ENCODE measurements at regions not wholly inside any gene's neighbourhood (a gene's known extent, or its start where the extent isn't known, plus 50 kb on each side); places are given as distances from the start of the nearest gene placed in this dataset.

DNA sequence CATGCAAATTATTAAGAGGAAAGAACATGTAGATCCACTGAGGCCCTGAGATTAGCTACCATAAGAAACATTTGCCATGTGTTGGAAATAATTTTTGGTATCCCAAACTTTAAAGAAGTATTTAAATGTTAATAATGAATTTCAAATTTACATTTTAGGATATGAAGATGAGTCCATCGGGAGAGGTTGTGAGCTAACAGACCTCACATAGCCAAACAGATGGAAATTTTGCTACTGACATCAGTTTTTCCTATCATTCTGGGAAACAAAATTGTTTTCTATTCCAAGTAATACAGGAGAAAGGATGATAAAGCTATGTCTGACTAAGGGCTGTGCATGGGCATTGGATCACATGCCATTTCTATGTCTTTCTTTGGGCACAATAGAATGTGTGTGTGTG, 809.6 kb downstream of the TENT5A start:
- Histone ChIP-seq H3K27me3 (no peaks in the 10 kb centered on the region), H3K4me1 (no peaks in the 10 kb centered on the region), H3K27ac (no peak overlapping the region), H3K36me3 (no peaks in the 10 kb centered on the region), H3K4me3 (no peak overlapping the region), H3K9me3 (no peaks in the 10 kb centered on the region)
- 83 to 93% (median 91%) methylated on average over 1 of the region's 1 CpG for WGBS, 5 donors
- no peak for DNase-seq
- intact Hi-C loops (cut with DNase I; ENCODE audit: low total_unique reads): no loop called here
- TF ChIP-seq EP300 (IDR thresholded peaks at IDR 0.05) (no peak), POLR2AphosphoS5 (IDR thresholded peaks at IDR 0.05) (no peak), POLR2A (IDR thresholded peaks at IDR 0.05) (no peak)
- TF ChIP-seq, protein P1, sequence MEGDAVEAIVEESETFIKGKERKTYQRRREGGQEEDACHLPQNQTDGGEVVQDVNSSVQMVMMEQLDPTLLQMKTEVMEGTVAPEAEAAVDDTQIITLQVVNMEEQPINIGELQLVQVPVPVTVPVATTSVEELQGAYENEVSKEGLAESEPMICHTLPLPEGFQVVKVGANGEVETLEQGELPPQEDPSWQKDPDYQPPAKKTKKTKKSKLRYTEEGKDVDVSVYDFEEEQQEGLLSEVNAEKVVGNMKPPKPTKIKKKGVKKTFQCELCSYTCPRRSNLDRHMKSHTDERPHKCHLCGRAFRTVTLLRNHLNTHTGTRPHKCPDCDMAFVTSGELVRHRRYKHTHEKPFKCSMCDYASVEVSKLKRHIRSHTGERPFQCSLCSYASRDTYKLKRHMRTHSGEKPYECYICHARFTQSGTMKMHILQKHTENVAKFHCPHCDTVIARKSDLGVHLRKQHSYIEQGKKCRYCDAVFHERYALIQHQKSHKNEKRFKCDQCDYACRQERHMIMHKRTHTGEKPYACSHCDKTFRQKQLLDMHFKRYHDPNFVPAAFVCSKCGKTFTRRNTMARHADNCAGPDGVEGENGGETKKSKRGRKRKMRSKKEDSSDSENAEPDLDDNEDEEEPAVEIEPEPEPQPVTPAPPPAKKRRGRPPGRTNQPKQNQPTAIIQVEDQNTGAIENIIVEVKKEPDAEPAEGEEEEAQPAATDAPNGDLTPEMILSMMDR (IDR thresholded peaks at IDR 0.05): no peak

DNA sequence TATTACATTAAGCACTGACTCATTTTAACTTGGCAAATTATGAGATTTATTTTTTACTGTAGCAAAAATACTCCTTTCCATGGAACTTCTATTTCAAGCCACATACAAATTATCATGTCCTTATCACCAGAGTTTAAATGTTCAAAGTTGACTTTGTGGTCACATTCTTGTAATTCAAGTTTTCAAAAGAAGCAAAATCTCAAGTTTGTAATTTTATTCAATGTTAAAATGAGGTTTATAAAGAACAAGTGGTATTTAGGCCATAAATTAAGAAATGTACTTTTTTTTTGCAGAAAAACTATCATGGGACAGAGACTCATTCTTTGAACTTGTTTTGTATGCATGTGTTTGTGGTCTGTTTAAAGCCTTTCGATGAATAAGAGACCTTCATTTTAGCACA, 811.5 kb downstream of the TENT5A start:
- Histone ChIP-seq H3K4me3 (no peak overlapping the region), H3K27me3 (no peaks in the 10 kb centered on the region), H3K9me3 (peaks cover 0 to 10% (median 4%) of the 10 kb centered on the region in 4 donors), H3K4me1 (no peaks in the 10 kb centered on the region), H3K27ac (no peak overlapping the region), H3K36me3 (no peaks in the 10 kb centered on the region)
- intact Hi-C loops (cut with DNase I; ENCODE audit: low total_unique reads): no loop called here
- TF ChIP-seq EP300 (IDR thresholded peaks at IDR 0.05): no peak
- no peak for TF ChIP-seq POLR2AphosphoS5 (IDR thresholded peaks at IDR 0.05)
- TF ChIP-seq, protein P1 (IDR thresholded peaks at IDR 0.05): no peak
- TF ChIP-seq POLR2A (IDR thresholded peaks at IDR 0.05): no peak
- 79 to 90% (median 88%) methylated on average over 1 of the region's 1 CpG for WGBS, 5 donors
- no peak for DNase-seq

DNA sequence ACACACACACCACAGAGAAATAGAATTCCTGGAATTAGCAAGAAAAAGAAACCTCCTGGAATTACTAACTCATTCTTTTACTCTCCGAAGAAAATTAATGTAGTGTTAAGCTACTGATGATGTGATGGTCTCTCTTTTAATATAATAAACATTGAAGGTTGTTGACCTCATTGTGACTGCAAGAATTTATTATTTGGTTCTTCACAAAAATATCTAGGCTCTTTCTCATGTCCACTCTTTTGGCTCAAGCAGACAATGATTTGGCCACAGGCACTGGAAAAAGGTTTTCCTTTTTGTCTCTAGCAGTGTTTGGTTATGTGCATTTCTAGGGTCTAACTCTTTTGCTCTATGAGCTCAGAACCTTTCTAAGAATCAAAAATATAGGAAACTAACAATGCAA, 811.9 kb downstream of the TENT5A start:
- no peak overlapping the region for H3K27ac ChIP-seq
- peaks cover 0 to 10% (median 4%) of the 10 kb centered on the region in 4 donors for H3K9me3 ChIP-seq
- TF ChIP-seq, protein P1 (IDR thresholded peaks at IDR 0.05): no peak
- TF ChIP-seq EP300 (IDR thresholded peaks at IDR 0.05) (no peak), POLR2A (IDR thresholded peaks at IDR 0.05) (no peak), POLR2AphosphoS5 (IDR thresholded peaks at IDR 0.05) (no peak)
- H3K4me1 ChIP-seq: no peaks in the 10 kb centered on the region
- H3K4me3 ChIP-seq: no peak overlapping the region
- no peaks in the 10 kb centered on the region for H3K27me3 ChIP-seq
- intact Hi-C loops (cut with DNase I; ENCODE audit: low total_unique reads): no loop called here
- 57 to 77% (median 68%) methylated on average over 1 of the region's 1 CpG for WGBS, 5 donors
- no peaks in the 10 kb centered on the region for H3K36me3 ChIP-seq
- peak in 1 of 2 donors; percentile 49 for DNase-seq

DNA sequence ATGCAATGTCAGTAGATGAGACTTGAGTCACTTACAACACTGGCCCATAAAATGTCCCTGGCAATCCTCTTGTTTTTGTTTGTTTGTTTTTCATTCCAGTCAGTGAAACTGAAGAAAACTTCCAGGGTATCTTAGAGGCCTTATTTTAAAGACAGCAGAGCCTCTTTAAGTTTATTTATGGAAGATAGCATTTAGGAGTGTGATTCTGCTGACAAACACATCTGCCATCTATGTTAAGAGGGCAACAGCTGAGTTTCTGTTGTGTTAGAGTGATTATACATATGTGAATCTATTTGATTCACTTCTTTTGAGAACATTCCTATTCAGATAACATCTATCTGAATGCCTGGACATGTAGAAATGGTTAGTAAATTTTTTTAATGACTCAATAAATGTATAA, 812.6 kb downstream of the TENT5A start:
- intact Hi-C loops (cut with DNase I; ENCODE audit: low total_unique reads): no loop called here
- H3K4me3 ChIP-seq: no peak overlapping the region
- TF ChIP-seq, protein P1 (IDR thresholded peaks at IDR 0.05): no peak
- TF ChIP-seq EP300 (IDR thresholded peaks at IDR 0.05) (no peak), POLR2A (IDR thresholded peaks at IDR 0.05) (no peak)

More for the DNA sequence above, 812.6 kb downstream of the TENT5A start:
- Histone ChIP-seq H3K36me3 (no peaks in the 10 kb centered on the region), H3K9me3 (peaks cover 0 to 10% (median 4%) of the 10 kb centered on the region in 4 donors), H3K27ac (no peak overlapping the region), H3K27me3 (no peaks in the 10 kb centered on the region), H3K4me1 (no peaks in the 10 kb centered on the region)
- no peak for DNase-seq

Data from stomach (tissue), 8 donors.